ENCODE measurements at regions not wholly inside any gene's neighbourhood (a gene's known extent, or its start where the extent isn't known, plus 50 kb on each side); places are given as distances from the start of the nearest gene placed in this dataset.
"Not testable (repeated sequence)": the region's sequence is repeated elsewhere in the genome, so short reads cannot be mapped to it uniquely, and the experiment has no call there.

- H3K9me3 Mint-ChIP-seq: no peaks in the 10 kb centered on the region
- no peaks in the 10 kb centered on the region for H3K36me3 Mint-ChIP-seq (ENCODE audit: insufficient read depth)
- H3K4me3 Mint-ChIP-seq: no peak overlapping the region
- DNase-seq: no peak
- no peaks in the 10 kb centered on the region for H3K27me3 Mint-ChIP-seq (ENCODE audit: low read depth)
- H3K4me1 Mint-ChIP-seq (ENCODE audit: low read depth): no peaks in the 10 kb centered on the region
- ATAC-seq: no peak
Observed at GRCh38 chr9:87781331-87781730, 55.4 kb downstream of the CTSL start.

DNA sequence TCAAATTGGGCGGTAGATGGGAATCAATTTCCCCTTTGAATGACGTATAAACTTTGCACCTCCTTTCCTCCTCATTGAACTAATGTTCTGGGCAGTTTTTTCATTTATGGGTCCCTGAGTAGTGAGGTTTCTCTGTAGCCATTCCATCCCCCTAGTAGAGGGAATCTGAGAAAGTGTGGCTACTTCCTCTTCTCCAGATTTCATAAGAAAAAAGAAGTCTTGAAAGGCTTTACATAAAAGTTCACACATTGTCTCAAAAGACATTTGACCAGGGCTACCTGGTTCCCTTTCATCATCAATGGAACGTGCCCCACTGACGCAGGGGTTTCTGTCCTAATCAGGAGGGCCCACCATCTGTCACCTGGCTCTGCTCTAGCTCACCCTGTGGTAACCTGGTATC, 57.3 kb downstream of the CTSL start:
- DNase-seq (no peak), ATAC-seq (no peak)
- H3K36me3 Mint-ChIP-seq (ENCODE audit: insufficient read depth): no peaks in the 10 kb centered on the region
- H3K4me1 Mint-ChIP-seq (ENCODE audit: low read depth): no peaks in the 10 kb centered on the region
- H3K9me3 Mint-ChIP-seq: no peaks in the 10 kb centered on the region
- no peak overlapping the region for H3K4me3 Mint-ChIP-seq
- H3K27me3 Mint-ChIP-seq (ENCODE audit: low read depth): no peaks in the 10 kb centered on the region

DNA sequence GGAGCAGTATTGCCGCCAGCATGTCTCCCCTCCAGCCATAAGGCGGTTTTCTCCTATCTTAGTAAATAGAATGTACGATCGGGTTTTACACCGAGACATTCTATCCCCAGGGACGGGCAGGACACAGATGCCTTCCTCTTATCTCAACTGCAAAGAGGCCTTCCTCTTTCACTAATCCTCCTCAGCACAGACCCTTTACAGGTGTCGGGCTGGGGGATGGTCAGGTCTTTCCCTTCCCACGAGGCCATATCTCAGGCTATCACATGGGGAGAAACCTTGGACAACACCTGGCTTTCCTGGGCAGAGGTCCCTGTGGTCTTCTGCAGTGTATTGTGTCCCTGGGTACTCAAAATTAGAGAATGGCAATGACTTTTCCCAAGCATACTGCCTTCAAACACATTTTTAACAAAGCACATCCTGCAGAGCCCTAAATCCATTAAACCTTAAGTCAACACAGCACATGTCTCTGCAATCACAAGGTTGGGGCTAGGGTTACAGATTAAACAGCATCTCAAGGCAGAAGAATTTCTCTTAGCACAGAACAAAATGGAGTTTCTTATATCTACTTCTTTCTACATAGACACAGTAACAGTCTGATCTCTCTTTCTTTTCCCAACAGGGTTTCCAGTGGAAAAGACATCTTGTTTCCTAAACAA, 59.5 kb downstream of the CTSL start:
- not testable (repeated sequence) for ATAC-seq; H3K4me1 Mint-ChIP-seq (ENCODE audit: low read depth); H3K9me3 Mint-ChIP-seq; H3K27me3 Mint-ChIP-seq (ENCODE audit: low read depth); H3K4me3 Mint-ChIP-seq; H3K36me3 Mint-ChIP-seq (ENCODE audit: insufficient read depth); DNase-seq

DNA sequence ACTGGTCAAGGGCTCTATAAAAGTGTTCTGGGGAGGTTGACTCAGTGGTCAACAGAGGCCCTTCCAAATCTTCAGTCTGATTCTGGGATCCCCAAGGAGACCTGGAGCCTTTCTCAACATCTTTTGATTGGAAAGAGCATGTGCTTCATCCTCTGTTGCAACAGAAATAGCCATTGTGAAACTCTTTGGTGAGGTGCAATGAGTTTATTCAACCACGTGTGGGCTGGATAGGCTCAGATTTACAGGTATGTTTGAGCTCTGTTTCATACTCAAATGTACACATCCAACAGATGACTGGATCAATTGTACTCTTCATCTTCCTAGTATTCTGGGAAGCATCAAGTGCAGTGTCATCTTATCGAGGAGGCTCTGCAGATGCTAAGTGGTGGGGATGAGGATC, 60.5 kb downstream of the CTSL start:
- no peak for DNase-seq
- H3K9me3 Mint-ChIP-seq: no peaks in the 10 kb centered on the region
- ATAC-seq: no peak
- H3K36me3 Mint-ChIP-seq (ENCODE audit: insufficient read depth): no peaks in the 10 kb centered on the region
- H3K4me3 Mint-ChIP-seq: no peak overlapping the region
- no peaks in the 10 kb centered on the region for H3K27me3 Mint-ChIP-seq (ENCODE audit: low read depth)
- H3K4me1 Mint-ChIP-seq (ENCODE audit: low read depth): no peaks in the 10 kb centered on the region

DNA sequence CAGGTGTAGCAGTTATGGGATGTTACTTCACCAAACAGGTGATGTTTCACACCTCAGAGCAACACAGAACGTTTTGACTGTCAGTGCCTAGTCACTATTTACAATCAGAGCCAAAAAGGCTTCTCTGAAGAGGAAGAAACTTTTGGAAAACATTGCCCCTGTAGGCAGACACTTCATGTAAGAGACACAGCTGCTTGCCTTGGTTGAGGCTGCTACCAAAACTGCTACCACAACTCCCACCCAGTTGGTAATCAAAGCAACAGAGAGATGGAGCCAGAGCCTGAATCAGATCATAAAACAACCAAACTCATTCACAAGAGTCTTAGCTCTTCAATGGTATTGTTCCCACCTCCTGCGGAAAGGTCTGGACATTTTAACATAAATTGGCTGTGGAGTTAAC, 61.0 kb downstream of the CTSL start:
- ATAC-seq: no peak

GRCh38 chr9:87787735-87788134, 61.8 kb downstream of the CTSL start:
- H3K9me3 Mint-ChIP-seq: no peaks in the 10 kb centered on the region
- no peaks in the 10 kb centered on the region for H3K27me3 Mint-ChIP-seq (ENCODE audit: low read depth)
- DNase-seq: no peak
- H3K36me3 Mint-ChIP-seq (ENCODE audit: insufficient read depth): no peaks in the 10 kb centered on the region
- peaks cover 4% of the 10 kb centered on the region for H3K4me1 Mint-ChIP-seq (ENCODE audit: low read depth)
- ATAC-seq: no peak
- H3K4me3 Mint-ChIP-seq: no peak overlapping the region

More for the DNA sequence above, 61.0 kb downstream of the CTSL start:
- H3K36me3 Mint-ChIP-seq (ENCODE audit: insufficient read depth): no peaks in the 10 kb centered on the region
- no peak for DNase-seq
- H3K9me3 Mint-ChIP-seq: no peaks in the 10 kb centered on the region
- peaks cover 1% of the 10 kb centered on the region for H3K4me1 Mint-ChIP-seq (ENCODE audit: low read depth)
- H3K4me3 Mint-ChIP-seq: no peak overlapping the region
- H3K27me3 Mint-ChIP-seq (ENCODE audit: low read depth): no peaks in the 10 kb centered on the region

DNA sequence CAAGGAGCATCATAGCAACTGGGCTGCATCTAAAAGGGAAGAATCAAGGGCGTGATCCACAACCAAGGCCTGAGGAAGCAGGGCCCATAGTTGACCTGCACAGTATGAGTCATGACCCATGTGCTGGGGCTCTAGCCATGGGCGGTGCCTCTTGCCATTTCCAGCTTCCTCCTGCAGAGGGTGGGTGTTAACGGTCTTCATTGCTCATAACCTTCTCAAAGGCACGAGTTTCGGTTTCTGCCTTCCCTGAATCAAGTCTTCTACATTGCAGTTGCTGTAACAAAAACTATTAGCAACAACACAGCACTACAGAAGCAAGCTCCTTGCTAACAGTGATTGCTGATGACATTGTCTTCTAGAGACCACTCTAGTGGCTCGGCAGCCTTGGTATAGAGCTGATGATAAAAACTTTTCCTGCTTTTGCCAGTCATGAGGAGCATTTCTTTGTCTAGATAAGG, 66.9 kb downstream of the CTSL start:
- H3K4me3 Mint-ChIP-seq: no peak overlapping the region
- H3K9me3 Mint-ChIP-seq: no peaks in the 10 kb centered on the region
- no peaks in the 10 kb centered on the region for H3K27me3 Mint-ChIP-seq (ENCODE audit: low read depth)
- peaks cover 20% of the 10 kb centered on the region for H3K4me1 Mint-ChIP-seq (ENCODE audit: low read depth)
- no peaks in the 10 kb centered on the region for H3K36me3 Mint-ChIP-seq (ENCODE audit: insufficient read depth)
- DNase-seq (no peak), ATAC-seq (peak; percentile 88 to 89)

DNA sequence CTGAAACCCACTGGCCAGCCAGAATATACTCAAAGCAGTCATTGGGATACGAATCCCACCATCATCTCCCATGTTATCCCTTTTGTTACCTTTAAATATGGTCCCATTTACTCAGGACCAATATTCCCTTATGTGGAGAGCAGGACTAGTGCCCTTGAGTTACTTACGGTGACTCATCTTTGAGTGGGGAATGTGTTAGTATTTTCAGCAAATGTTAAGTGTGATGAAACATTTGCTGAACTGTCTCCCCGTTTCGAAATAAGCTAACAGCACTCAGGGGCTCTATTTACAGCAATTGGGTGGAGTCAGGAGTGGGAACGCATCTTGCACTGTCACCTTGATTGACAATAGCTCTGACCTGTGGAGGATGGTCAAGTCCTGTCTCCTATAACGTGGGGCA, 67.4 kb downstream of the CTSL start:
- no peak overlapping the region for H3K4me3 Mint-ChIP-seq
- H3K27me3 Mint-ChIP-seq (ENCODE audit: low read depth): no peaks in the 10 kb centered on the region
- peak; percentile 51 to 64 for ATAC-seq
- H3K36me3 Mint-ChIP-seq (ENCODE audit: insufficient read depth): no peaks in the 10 kb centered on the region
- peaks cover 20% of the 10 kb centered on the region for H3K4me1 Mint-ChIP-seq (ENCODE audit: low read depth)
- H3K9me3 Mint-ChIP-seq: no peaks in the 10 kb centered on the region
- DNase-seq: no peak

GRCh38 chr9:87795178-87795577, 69.3 kb downstream of the CTSL start:
- DNase-seq (no peak), ATAC-seq (no peak)
- Mint-ChIP-seq H3K4me3 (no peak overlapping the region), H3K27me3 (ENCODE audit: low read depth) (peaks cover 2% of the 10 kb centered on the region), H3K9me3 (no peaks in the 10 kb centered on the region), H3K4me1 (ENCODE audit: low read depth) (peaks cover 20% of the 10 kb centered on the region), H3K36me3 (ENCODE audit: insufficient read depth) (no peaks in the 10 kb centered on the region)

GRCh38 chr9:87796196-87796595, 70.3 kb downstream of the CTSL start:
- no peak overlapping the region for H3K4me3 Mint-ChIP-seq
- H3K4me1 Mint-ChIP-seq (ENCODE audit: low read depth): peaks cover 20% of the 10 kb centered on the region
- peaks cover 2% of the 10 kb centered on the region for H3K27me3 Mint-ChIP-seq (ENCODE audit: low read depth)
- H3K36me3 Mint-ChIP-seq (ENCODE audit: insufficient read depth): no peaks in the 10 kb centered on the region
- ATAC-seq: no peak
- no peak for DNase-seq
- no peaks in the 10 kb centered on the region for H3K9me3 Mint-ChIP-seq

DNA sequence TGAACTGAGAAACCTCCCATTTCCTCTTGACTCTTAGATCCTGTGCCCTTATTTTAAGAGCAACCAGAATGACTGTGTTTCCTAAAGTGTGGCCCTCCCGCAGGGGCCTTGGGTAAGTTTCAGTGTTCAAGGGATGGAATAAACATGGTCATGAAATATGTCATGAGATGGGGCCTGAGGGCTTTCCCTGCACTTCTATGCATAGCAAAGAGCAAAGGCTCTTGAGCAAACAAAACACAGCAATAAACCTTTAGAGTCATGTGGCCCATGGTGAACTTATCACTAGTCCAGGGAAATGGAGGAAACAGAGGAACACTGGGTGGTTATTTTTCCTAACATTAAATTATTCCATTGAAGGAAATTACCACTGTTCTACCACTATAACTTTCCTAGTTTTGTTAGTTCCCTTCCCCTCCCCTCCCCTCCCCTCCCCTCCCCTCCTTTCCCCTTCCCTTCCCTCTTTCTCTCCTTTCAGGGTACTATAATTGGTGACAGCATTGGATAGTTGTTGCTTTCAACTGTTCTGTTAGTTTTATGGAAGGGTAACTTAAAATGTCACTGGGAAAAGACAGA, 72.4 kb downstream of the CTSL start:
- H3K36me3 Mint-ChIP-seq (ENCODE audit: insufficient read depth): no peaks in the 10 kb centered on the region
- H3K9me3 Mint-ChIP-seq: no peaks in the 10 kb centered on the region
- ATAC-seq: no peak
- H3K4me1 Mint-ChIP-seq (ENCODE audit: low read depth): peaks cover 12% of the 10 kb centered on the region
- no peak for DNase-seq
- no peak overlapping the region for H3K4me3 Mint-ChIP-seq
- H3K27me3 Mint-ChIP-seq (ENCODE audit: low read depth): peaks cover 2% of the 10 kb centered on the region

GRCh38 chr9:87799503-87799902, 73.6 kb downstream of the CTSL start:
- Mint-ChIP-seq H3K36me3 (ENCODE audit: insufficient read depth) (no peaks in the 10 kb centered on the region), H3K27me3 (ENCODE audit: low read depth) (peaks cover 3% of the 10 kb centered on the region), H3K4me1 (ENCODE audit: low read depth) (peaks cover 5% of the 10 kb centered on the region), H3K9me3 (no peaks in the 10 kb centered on the region), H3K4me3 (no peak overlapping the region)
- no peak for DNase-seq
- no peak for ATAC-seq

DNA sequence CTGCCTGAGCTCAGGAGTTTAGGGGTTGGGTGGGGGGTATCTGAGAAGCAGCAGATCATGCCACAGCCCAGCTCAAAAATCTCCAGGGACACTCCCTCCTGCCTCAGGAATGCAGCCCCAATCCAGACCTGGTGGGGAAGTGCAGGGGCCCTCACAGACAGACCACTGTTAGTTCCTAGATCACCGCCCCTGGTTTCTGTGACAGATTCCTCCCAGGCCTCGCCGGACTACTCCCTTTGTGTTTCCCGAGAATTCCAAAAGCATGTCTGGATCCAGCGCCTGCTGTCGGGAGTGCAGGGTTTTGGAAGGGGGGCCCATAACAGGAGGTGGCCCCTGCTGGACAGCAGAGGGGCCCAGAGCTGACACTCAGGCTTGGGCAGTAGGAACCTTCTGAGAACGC, 74.5 kb downstream of the CTSL start:
- Mint-ChIP-seq H3K36me3 (ENCODE audit: insufficient read depth) (no peaks in the 10 kb centered on the region), H3K4me3 (no peak overlapping the region), H3K27me3 (ENCODE audit: low read depth) (peaks cover 6% of the 10 kb centered on the region), H3K4me1 (ENCODE audit: low read depth) (no peaks in the 10 kb centered on the region), H3K9me3 (no peaks in the 10 kb centered on the region)
- ATAC-seq (no peak), DNase-seq (no peak)

GRCh38 chr9:87801013-87801412, 75.1 kb downstream of the CTSL start:
- Mint-ChIP-seq H3K36me3 (ENCODE audit: insufficient read depth) (no peaks in the 10 kb centered on the region), H3K9me3 (no peaks in the 10 kb centered on the region), H3K4me3 (no peak overlapping the region), H3K4me1 (ENCODE audit: low read depth) (no peaks in the 10 kb centered on the region), H3K27me3 (ENCODE audit: low read depth) (peaks cover 6% of the 10 kb centered on the region)
- ATAC-seq: no peak
- DNase-seq: no peak

GRCh38 chr9:87803166-87803565, 77.2 kb downstream of the CTSL start:
- Mint-ChIP-seq H3K4me3 (no peak overlapping the region), H3K36me3 (ENCODE audit: insufficient read depth) (no peaks in the 10 kb centered on the region), H3K9me3 (no peaks in the 10 kb centered on the region), H3K27me3 (ENCODE audit: low read depth) (peaks cover 6% of the 10 kb centered on the region), H3K4me1 (ENCODE audit: low read depth) (no peaks in the 10 kb centered on the region)
- ATAC-seq (no peak), DNase-seq (no peak)
